CD14-positive monocyte (primary cell): ENCODE measurements at regions not wholly inside any gene's neighbourhood (a gene's known extent, or its start where the extent isn't known, plus 50 kb on each side); places are given as distances from the start of the nearest gene placed in this dataset.

Experiments
- DNase-seq, 3 donors: peaks; one replicate each; pipeline ENCODE4 v3.0.0-alpha.2; 2011 to 2022
- H2AFZ ChIP-seq: 2 replicates; pipeline ENCODE4 v1.6.0; 2012; ENCODE audit warnings: mild to moderate bottlenecking, low read depth, low read length, inconsistent platforms; ENCODE audit not compliant: insufficient read depth, poor library complexity, severe bottlenecking
- H3K27ac ChIP-seq, 2 donors: 1 replicate in 1 of 2; 2 replicates in 1 of 2; pipeline ENCODE4 v1.5.1; 2012 to 2013; ENCODE audit warnings: low read length in 2 of 2, control low read depth in 1 of 2, inconsistent platforms in 1 of 2, low read depth in 1 of 2, mild to moderate bottlenecking in 1 of 2
- H3K27me3 ChIP-seq, 2 donors: one replicate each; pipeline versions ENCODE4 v1.6.0 to v1.6.1; 2011 to 2013; ENCODE audit warnings: low read length in 2 of 2; ENCODE audit not compliant: control insufficient read depth in 2 of 2, insufficient read depth in 2 of 2
- H3K36me3 ChIP-seq, 2 donors: replicated peaks in 1 of 2; 1 replicate in 1 of 2; 2 replicates in 1 of 2; pipeline versions ENCODE4 v1.5.1 to v1.6.1; 2012 to 2013; ENCODE audit warnings: low read length in 2 of 2, control low read depth in 1 of 2, inconsistent platforms in 1 of 2, mild to moderate bottlenecking in 1 of 2; ENCODE audit not compliant: insufficient read depth in 2 of 2, control insufficient read depth in 1 of 2
- H3K4me1 ChIP-seq, 2 donors: 1 replicate in 1 of 2; 2 replicates in 1 of 2; pipeline versions ENCODE4 v1.5.1 to v1.6.1; 2012 to 2013; ENCODE audit warnings: low read length in 2 of 2, control low read depth in 1 of 2, inconsistent platforms in 1 of 2, mild to moderate bottlenecking in 1 of 2, moderate library complexity in 1 of 2; ENCODE audit not compliant: insufficient read depth in 2 of 2, control insufficient read depth in 1 of 2
- H3K4me2 ChIP-seq: replicated peaks from 2 replicates; pipeline ENCODE3; 2012; ENCODE audit warnings: low read length, moderate library complexity, mild to moderate bottlenecking; ENCODE audit not compliant: poor library complexity, severe bottlenecking; ENCODE audit errors: extremely low read depth
- H3K4me3 ChIP-seq, 3 experiments: fragments of 200-600 bp in 1 of 3; sonication (generic) in 1 of 3; replicated peaks in 1 of 3; 1 replicate in 2 of 3; 2 replicates in 1 of 3; pipeline ENCODE4 v1.5.1; 2011 to 2013; ENCODE audit warnings: low read length in 3 of 3, mild to moderate bottlenecking in 3 of 3, control low read depth in 2 of 3, low read depth in 2 of 3, inconsistent platforms in 1 of 3, moderate library complexity in 1 of 3
- H3K79me2 ChIP-seq: 2 replicates; pipeline ENCODE4 v1.6.0; 2012; ENCODE audit warnings: mild to moderate bottlenecking, control low read depth, inconsistent platforms, low read length, moderate library complexity; ENCODE audit not compliant: insufficient read depth
- H3K9ac ChIP-seq: 2 replicates; pipeline ENCODE4 v1.6.0; 2017; ENCODE audit warnings: low read length, mild to moderate bottlenecking; ENCODE audit not compliant: insufficient read depth, poor library complexity, severe bottlenecking
- H3K9me3 ChIP-seq, 2 donors: replicated peaks in 1 of 2; 1 replicate in 1 of 2; 2 replicates in 1 of 2; pipeline versions ENCODE4 v1.5.1 to v1.6.1; 2012 to 2013; ENCODE audit warnings: low read length in 2 of 2, control low read depth in 1 of 2; ENCODE audit not compliant: control insufficient read depth in 1 of 2, insufficient read depth in 1 of 2
- H4K20me1 ChIP-seq: 2 replicates; pipeline ENCODE4 v1.6.0; 2012; ENCODE audit warnings: mild to moderate bottlenecking, low read length, control low read depth, moderate library complexity; ENCODE audit not compliant: insufficient read depth
- H3K27ac Mint-ChIP-seq, 7 donors: one replicate each; pipeline ENCODE4 v1.8.0; 2020; ENCODE audit warnings: mild to moderate bottlenecking in 7 of 7, mixed read lengths in 7 of 7, moderate library complexity in 6 of 7, inconsistent platforms in 2 of 7
- H3K27me3 Mint-ChIP-seq, 3 donors: one replicate each; pipeline ENCODE4 v1.8.0; 2021 to 2022; ENCODE audit warnings: low read depth in 3 of 3, mild to moderate bottlenecking in 3 of 3, mixed read lengths in 3 of 3, moderate library complexity in 3 of 3, inconsistent platforms in 1 of 3
- H3K36me3 Mint-ChIP-seq, 2 donors: one replicate each; pipeline ENCODE4 v1.8.0; 2020; ENCODE audit warnings: mixed read lengths in 2 of 2, inconsistent platforms in 1 of 2, mild to moderate bottlenecking in 1 of 2
- H3K4me1 Mint-ChIP-seq: one replicate; pipeline ENCODE4 v1.8.0; 2020; ENCODE audit warnings: mild to moderate bottlenecking, mixed read lengths
- H3K4me3 Mint-ChIP-seq, 2 donors: one replicate each; pipeline ENCODE4 v1.8.0; 2020; ENCODE audit warnings: mild to moderate bottlenecking in 2 of 2, mixed read lengths in 2 of 2, moderate library complexity in 1 of 2
- H3K9me3 Mint-ChIP-seq, 7 donors: one replicate each; pipeline ENCODE4 v1.8.0; 2020 to 2022; ENCODE audit warnings: mixed read lengths in 7 of 7, mild to moderate bottlenecking in 6 of 7, moderate library complexity in 6 of 7, inconsistent platforms in 2 of 7
- CTCF ChIP-seq: fragments of 200-600 bp; IDR thresholded peaks from one replicate; pipeline ENCODE4 v1.8.0; 2022; ENCODE audit warnings: antibody characterized with exemption, mild to moderate bottlenecking
- WGBS: methylation state at CpG from one replicate; pipeline ENCODE4 v1.1.5; 2013; ENCODE audit warnings: missing lambda C conversion rate; ENCODE audit not compliant: insufficient coverage; 5-methylcytosine and 5-hydroxymethylcytosine counted together
- intact Hi-C, 2 donors: fragments of 100-400 bp; cut with micrococcal nuclease; formaldehyde crosslinking; loops; one replicate each; pipeline versions ENCODE4 v1.15.0 to v1.15.1; 2023

DNA sequence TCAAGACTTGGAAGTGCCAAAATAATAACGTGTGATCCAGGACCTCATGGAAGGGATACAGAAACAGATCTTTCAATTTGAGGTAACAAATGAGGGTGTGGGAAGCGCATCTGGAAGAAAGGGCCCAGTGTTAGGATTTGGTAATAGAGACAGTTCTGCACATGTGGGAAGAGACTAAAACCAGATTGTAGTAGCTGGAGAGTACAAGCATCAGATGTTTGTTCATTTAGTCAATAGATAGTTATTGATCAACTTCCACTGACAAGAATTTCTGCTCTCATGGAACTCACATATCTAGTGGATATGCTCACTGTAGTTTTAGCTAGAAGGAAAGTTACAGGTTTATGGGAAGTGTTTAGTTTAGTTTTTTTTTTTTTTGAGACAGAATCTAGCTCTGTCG, 153.6 kb downstream of the TLR5 start:
- no peaks in the 10 kb centered on the region for H3K79me2 ChIP-seq
- H3K9ac ChIP-seq: no peak overlapping the region
- Mint-ChIP-seq H3K4me1 (no peaks in the 10 kb centered on the region), H3K27me3 (peaks cover 0 to 3% (median 0%) of the 10 kb centered on the region in 3 donors), H3K36me3 (peaks cover 0 to 2% of the 10 kb centered on the region in 2 donors), H3K9me3 (no peaks in the 10 kb centered on the region), H3K27ac (no peak overlapping the region), H3K4me3 (no peak overlapping the region)
- no peak for TF ChIP-seq CTCF
- H3K4me2 ChIP-seq: no peak overlapping the region
- H4K20me1 ChIP-seq: no peaks in the 10 kb centered on the region
- 97% methylated on average over 3 of the region's 3 CpGs for WGBS
- H3K36me3 ChIP-seq: no peaks in the 10 kb centered on the region
- no peaks in the 10 kb centered on the region for H3K27me3 ChIP-seq
- no peaks in the 10 kb centered on the region for H3K9me3 ChIP-seq
- no peak overlapping the region for H3K4me3 ChIP-seq
- DNase-seq: no peak
- intact Hi-C loops: no loop called here
- no peak overlapping the region for H2AFZ ChIP-seq
- H3K4me1 ChIP-seq: no peaks in the 10 kb centered on the region
- H3K27ac ChIP-seq: no peak overlapping the region

DNA sequence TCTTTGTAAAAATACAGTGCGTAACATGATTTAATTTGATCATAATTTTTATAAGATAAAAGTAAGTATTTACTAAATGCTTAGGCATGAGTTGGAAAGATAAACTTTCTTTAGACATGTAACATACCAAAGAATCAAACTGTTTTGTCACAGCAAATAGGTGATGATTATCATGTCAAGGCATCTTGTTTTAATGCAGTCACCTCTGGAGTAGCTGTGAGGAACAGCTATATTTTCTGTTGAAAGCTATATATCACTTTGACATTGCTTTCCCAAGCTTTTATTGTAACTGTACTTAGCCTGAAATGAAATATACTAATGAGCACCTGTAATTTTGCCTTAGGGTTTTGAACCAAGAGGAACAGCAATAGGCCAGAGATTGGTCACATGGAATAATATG, 151.9 kb downstream of the TLR5 start:
- no peaks in the 10 kb centered on the region for H3K9me3 ChIP-seq
- peaks cover 0 to 3% (median 0%) of the 10 kb centered on the region in 3 donors for H3K27me3 Mint-ChIP-seq
- no peaks in the 10 kb centered on the region for H3K27me3 ChIP-seq
- no peak overlapping the region for H3K4me3 ChIP-seq
- no CpG with 5 or more reads among the region's 1 CpG for WGBS
- H3K36me3 Mint-ChIP-seq: peaks cover 2 to 4% of the 10 kb centered on the region in 2 donors
- H3K27ac ChIP-seq: no peak overlapping the region
- H3K4me1 Mint-ChIP-seq: peaks cover 2% of the 10 kb centered on the region
- no peak overlapping the region for H3K27ac Mint-ChIP-seq
- no peaks in the 10 kb centered on the region for H3K79me2 ChIP-seq
- no peak overlapping the region for H3K4me3 Mint-ChIP-seq
- no peaks in the 10 kb centered on the region for H4K20me1 ChIP-seq
- no peak for DNase-seq
- intact Hi-C loops: no loop called here
- no peaks in the 10 kb centered on the region for H3K4me1 ChIP-seq
- no peaks in the 10 kb centered on the region for H3K9me3 Mint-ChIP-seq
- no peak overlapping the region for H3K4me2 ChIP-seq
- no peaks in the 10 kb centered on the region for H3K36me3 ChIP-seq
- H3K9ac ChIP-seq: no peak overlapping the region
- no peak overlapping the region for H2AFZ ChIP-seq
- TF ChIP-seq CTCF: no peak
